Caco-2 (cell line): ENCODE measurements at regions not wholly inside any gene's neighbourhood (a gene's known extent, or its start where the extent isn't known, plus 50 kb on each side); places are given as distances from the start of the nearest gene placed in this dataset.
"Not testable (repeated sequence)": the region's sequence is repeated elsewhere in the genome, so short reads cannot be mapped to it uniquely, and the experiment has no call there.

Source experiments
- BruUV-seq: library from RNA; stranded (reverse); fragments of 400-500 nt; replicated peaks from 2 replicates; lab custom pipeline; 2021; lab: Mats Ljungman, UMichigan
- CTCF ChIA-PET: fragments of 300-600 bp; sonication (Branson Sonifier 250); formaldehyde crosslinking; loops from one replicate; lab custom pipeline; 2022; ENCODE audit warnings: antibody characterized with exemption; lab: Charles Lee
- POLR2A ChIA-PET: fragments of 300-600 bp; sonication (Branson Sonifier 250); formaldehyde crosslinking; loops from one replicate; lab custom pipeline; 2022; ENCODE audit warnings: antibody characterized with exemption; lab: Charles Lee
- DNase-seq, 2 experiments: peaks; one replicate each; pipeline versions ENCODE4 v3.0.0 to v3.0.0-alpha.2; 2020 to 2022
- H3K27me3 ChIP-seq: replicated peaks from 2 replicates; pipeline ENCODE4 v1.6.0; 2011; ENCODE audit warnings: low read length; ENCODE audit not compliant: control insufficient read depth, insufficient read depth
- H3K36me3 ChIP-seq: 2 replicates; pipeline ENCODE4 v1.5.1; 2011; ENCODE audit warnings: low read length; ENCODE audit not compliant: control insufficient read depth, insufficient read depth
- H3K4me1 ChIP-seq: fragments of 250-450 bp; sonication (Bioruptor Pico); 2 replicates; pipeline ENCODE4 v1.5.1; 2020; ENCODE audit warnings: mild to moderate bottlenecking
- H3K4me3 ChIP-seq: 2 replicates; pipeline ENCODE4 v1.5.1; 2011; ENCODE audit warnings: low read depth, mild to moderate bottlenecking, control low read depth, low read length
- H3K9me3 ChIP-seq: fragments of 250-450 bp; sonication (Bioruptor Pico); 2 replicates; pipeline ENCODE4 v1.5.1; 2020; ENCODE audit warnings: mild to moderate bottlenecking, moderate library complexity
- H3K27ac Mint-ChIP-seq: one replicate; pipeline ENCODE4 v1.8.0; 2022; ENCODE audit warnings: mixed read lengths; ENCODE audit not compliant: unreplicated experiment
- H3K27me3 Mint-ChIP-seq: one replicate; pipeline ENCODE4 v1.8.0; 2022; ENCODE audit warnings: mixed read lengths; ENCODE audit not compliant: insufficient read depth, unreplicated experiment
- H3K36me3 Mint-ChIP-seq: one replicate; pipeline ENCODE4 v1.8.0; 2022; ENCODE audit warnings: mild to moderate bottlenecking, mixed read lengths; ENCODE audit not compliant: insufficient read depth, unreplicated experiment
- H3K4me1 Mint-ChIP-seq: one replicate; pipeline ENCODE4 v1.8.0; 2022; ENCODE audit warnings: low read depth, mixed read lengths; ENCODE audit not compliant: unreplicated experiment
- H3K4me3 Mint-ChIP-seq: one replicate; pipeline ENCODE4 v1.8.0; 2022; ENCODE audit warnings: mild to moderate bottlenecking, moderate library complexity, mixed read lengths; ENCODE audit not compliant: unreplicated experiment
- H3K9me3 Mint-ChIP-seq: one replicate; pipeline ENCODE4 v1.8.0; 2022; ENCODE audit warnings: mixed read lengths; ENCODE audit not compliant: unreplicated experiment
- intact Hi-C: fragments of 100-400 bp; cut with micrococcal nuclease; formaldehyde crosslinking; loops from one replicate; pipeline ENCODE4 v1.10.0; 2022; ENCODE audit not compliant: unreplicated experiment
- TF ChIP-seq, protein P1 (sequence below), 2 experiments: fragments of 200-600 bp in 1 of 2; IDR thresholded peaks; 1 replicate in 1 of 2; 2 replicates in 1 of 2; pipeline versions ENCODE4 v1.5.1 to v1.8.0; 2011 to 2022; ENCODE audit warnings: antibody characterized with exemption in 1 of 2, control low read depth in 1 of 2, inconsistent platforms in 1 of 2, low read depth in 1 of 2, low read length in 1 of 2, mild to moderate bottlenecking in 1 of 2, moderate library complexity in 1 of 2; ENCODE audit not compliant: insufficient read depth in 1 of 2, severe bottlenecking in 1 of 2, unreplicated experiment in 1 of 2

DNA sequence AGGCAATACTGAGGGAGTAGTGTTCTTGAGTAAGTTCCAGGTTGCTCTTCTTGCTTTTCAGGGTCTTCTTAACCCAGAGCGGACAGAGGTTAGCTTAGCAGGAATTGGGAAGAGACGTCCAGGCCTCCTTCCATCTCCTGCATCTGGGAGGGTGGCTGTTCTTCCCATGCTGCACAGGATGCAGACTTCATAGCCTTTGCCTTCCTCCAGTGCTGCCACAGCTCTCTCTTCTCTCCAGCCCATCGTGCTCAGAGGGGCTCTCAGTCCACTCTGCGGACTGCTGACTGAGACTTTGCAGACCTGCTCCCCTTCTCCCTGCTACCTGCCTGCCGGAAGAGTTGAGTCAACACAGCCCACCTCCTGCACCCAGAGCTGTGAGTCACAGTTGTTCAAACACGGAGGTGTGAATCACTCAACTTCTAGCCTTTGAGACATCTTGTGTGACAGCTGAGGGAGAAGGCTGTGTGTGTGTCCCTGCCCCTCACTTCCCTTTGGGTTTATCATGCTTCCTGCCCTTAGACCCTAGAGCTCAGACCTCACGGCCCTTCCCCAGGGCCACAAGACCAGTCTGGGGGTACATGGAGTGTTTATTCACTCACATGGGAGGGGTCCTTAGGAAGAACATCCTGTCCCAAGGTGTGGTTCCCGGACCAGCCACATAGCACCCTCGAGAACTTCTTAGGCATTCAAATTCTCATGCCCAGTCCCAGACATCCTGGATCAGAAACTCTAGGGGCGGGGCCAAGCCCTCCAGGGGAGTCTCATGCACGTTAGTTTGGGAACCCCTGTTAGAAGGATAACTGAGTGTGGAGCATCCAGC, 158.3 kb upstream of the CACNA1E start:
- intact Hi-C loops = no loop called here
- no TSS peak for BruUV-seq
- H3K27ac Mint-ChIP-seq = no peak overlapping the region
- H3K4me3 Mint-ChIP-seq = no peak overlapping the region
- no peaks in the 10 kb centered on the region for H3K9me3 Mint-ChIP-seq
- peaks cover 21% of the 10 kb centered on the region for H3K27me3 Mint-ChIP-seq
- no peaks in the 10 kb centered on the region for H3K4me1 Mint-ChIP-seq
- H3K9me3 ChIP-seq = no peaks in the 10 kb centered on the region
- ChIA-PET CTCF (interaction anchor here (0.7 kb wide), 1 partner anchor 302 kb away, joined by 3 read pairs; no protein-coding TSS in a partner anchor), POLR2A (no interaction called here)
- no peaks in the 10 kb centered on the region for H3K4me1 ChIP-seq
- no peaks in the 10 kb centered on the region for H3K36me3 ChIP-seq
- H3K27me3 ChIP-seq = no peaks in the 10 kb centered on the region
- H3K36me3 Mint-ChIP-seq = no peaks in the 10 kb centered on the region
- H3K4me3 ChIP-seq = no peak overlapping the region
- TF ChIP-seq, protein P1, sequence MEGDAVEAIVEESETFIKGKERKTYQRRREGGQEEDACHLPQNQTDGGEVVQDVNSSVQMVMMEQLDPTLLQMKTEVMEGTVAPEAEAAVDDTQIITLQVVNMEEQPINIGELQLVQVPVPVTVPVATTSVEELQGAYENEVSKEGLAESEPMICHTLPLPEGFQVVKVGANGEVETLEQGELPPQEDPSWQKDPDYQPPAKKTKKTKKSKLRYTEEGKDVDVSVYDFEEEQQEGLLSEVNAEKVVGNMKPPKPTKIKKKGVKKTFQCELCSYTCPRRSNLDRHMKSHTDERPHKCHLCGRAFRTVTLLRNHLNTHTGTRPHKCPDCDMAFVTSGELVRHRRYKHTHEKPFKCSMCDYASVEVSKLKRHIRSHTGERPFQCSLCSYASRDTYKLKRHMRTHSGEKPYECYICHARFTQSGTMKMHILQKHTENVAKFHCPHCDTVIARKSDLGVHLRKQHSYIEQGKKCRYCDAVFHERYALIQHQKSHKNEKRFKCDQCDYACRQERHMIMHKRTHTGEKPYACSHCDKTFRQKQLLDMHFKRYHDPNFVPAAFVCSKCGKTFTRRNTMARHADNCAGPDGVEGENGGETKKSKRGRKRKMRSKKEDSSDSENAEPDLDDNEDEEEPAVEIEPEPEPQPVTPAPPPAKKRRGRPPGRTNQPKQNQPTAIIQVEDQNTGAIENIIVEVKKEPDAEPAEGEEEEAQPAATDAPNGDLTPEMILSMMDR (IDR thresholded peaks at IDR 0.05; ENCODE audit: insufficient read depth in 1 of 2, low read depth in 1 of 2, low read length in 1 of 2, severe bottlenecking in 1 of 2, unreplicated experiment in 1 of 2) = no peak
- DNase-seq = no peak

DNA sequence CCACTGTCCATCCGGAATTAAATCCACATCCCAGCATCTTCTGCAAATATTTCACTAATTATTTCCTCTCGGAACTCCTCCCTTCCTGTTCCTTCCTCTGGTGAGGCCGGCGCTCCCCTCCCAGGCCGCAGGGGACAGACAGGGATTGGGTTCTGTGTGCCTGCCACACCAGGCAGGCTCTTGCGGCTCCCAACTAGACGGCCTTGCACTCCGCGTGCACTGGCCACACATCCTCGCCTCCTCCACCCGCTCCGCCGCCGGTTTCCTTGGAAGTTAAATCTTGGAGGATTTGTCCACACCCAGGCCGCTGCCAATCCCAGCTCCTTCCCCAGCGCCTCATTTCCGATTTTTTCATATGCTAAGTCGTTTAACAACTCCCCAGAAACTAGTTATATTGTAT, 157.6 kb upstream of the CACNA1E start:
- POLR2A ChIA-PET, H3K4me3 Mint-ChIP-seq, H3K4me3 ChIP-seq, H3K4me1 ChIP-seq, H3K4me1 Mint-ChIP-seq, H3K9me3 ChIP-seq, H3K36me3 Mint-ChIP-seq, CTCF ChIA-PET, DNase-seq, H3K27ac Mint-ChIP-seq, H3K9me3 Mint-ChIP-seq, H3K36me3 ChIP-seq, H3K27me3 ChIP-seq, intact Hi-C loops, BruUV-seq: not testable (repeated sequence)
- peaks cover 19% of the 10 kb centered on the region for H3K27me3 Mint-ChIP-seq

DNA sequence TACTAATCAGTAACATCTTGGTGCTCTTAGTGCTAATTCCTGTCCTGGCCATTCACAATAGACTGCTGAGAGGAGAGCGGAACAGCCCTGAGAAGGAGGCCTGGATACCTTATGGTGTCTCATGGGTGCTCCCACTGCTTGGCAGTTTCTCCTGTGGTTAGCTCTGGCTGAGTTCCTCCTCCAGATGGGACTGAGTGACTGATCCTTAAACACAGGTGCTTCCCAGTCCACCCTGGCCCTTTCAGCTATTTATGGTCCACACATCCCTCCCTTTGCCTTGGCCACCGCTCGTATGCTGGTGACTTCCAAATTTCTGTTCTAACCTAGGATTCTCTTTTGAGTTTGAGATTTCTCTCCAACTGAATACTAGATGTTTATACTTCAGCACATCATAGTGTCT, 157.0 kb upstream of the CACNA1E start:
- BruUV-seq = no TSS peak
- no peaks in the 10 kb centered on the region for H3K27me3 ChIP-seq
- DNase-seq = no peak
- no peak overlapping the region for H3K4me3 ChIP-seq
- CTCF ChIA-PET = no interaction called here
- H3K27me3 Mint-ChIP-seq = peaks cover 18% of the 10 kb centered on the region
- H3K36me3 ChIP-seq = no peaks in the 10 kb centered on the region
- intact Hi-C loops = no loop called here
- H3K4me3 Mint-ChIP-seq = no peak overlapping the region
- no peaks in the 10 kb centered on the region for H3K36me3 Mint-ChIP-seq
- H3K9me3 ChIP-seq = no peaks in the 10 kb centered on the region
- H3K4me1 ChIP-seq = no peaks in the 10 kb centered on the region
- no peak overlapping the region for H3K27ac Mint-ChIP-seq
- no peaks in the 10 kb centered on the region for H3K9me3 Mint-ChIP-seq
- no peaks in the 10 kb centered on the region for H3K4me1 Mint-ChIP-seq
- POLR2A ChIA-PET = no interaction called here
- TF ChIP-seq, protein P1 (IDR thresholded peaks at IDR 0.05; ENCODE audit: insufficient read depth in 1 of 2, low read depth in 1 of 2, low read length in 1 of 2, severe bottlenecking in 1 of 2, unreplicated experiment in 1 of 2) = no peak
